ENCODE measurements at regions not wholly inside any gene's neighbourhood (a gene's known extent, or its start where the extent isn't known, plus 50 kb on each side); places are given as distances from the start of the nearest gene placed in this dataset.

GRCh38 chr4:142961866-142962265, 115.8 kb upstream of the INPP4B start:
- DNase-seq (ENCODE audit: low read depth, low spot score) = no peak

- no peak for DNase-seq (ENCODE audit: low read depth, low spot score)
Observed at GRCh38 chr4:142974328-142974727, 128.2 kb upstream of the INPP4B start.

DNA sequence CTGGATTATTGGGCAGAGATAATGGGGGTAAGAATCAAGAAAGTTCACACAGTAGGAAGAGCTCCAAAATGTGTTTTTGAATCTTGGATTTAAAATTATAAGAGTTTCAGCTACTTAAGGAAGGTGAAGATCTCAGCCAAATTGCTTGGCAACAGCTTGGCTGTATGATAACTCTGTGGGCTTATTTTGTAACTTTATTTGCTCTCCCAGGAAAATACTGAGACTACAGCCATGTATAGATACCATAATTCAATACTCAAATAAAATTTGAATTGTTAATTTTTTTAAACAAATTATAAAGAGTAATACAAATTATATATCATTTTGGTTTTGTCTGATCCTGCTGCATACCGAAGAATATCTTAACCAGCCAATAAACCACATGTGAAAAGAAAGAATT, 129.5 kb upstream of the INPP4B start:
- DNase-seq (ENCODE audit: low read depth, low spot score) = no peak

DNA sequence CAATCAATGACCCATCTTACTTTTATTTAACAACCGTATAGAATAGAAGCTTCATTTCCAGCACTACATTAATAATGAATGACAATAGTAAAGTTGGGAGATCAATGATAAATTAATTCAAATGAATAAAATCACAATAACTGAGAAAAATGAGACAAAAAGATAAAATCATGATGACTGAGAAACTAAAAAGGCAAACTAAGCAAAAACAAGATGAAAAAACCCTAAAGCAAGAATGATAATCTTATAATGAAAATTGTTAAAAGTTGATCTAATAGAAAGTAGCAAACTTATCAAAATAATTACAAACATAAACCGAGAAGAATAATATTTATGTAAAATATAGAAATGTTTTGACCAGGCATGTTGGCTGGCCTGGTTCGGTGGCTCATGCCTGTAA, 130.4 kb upstream of the INPP4B start:
- no peak for DNase-seq (ENCODE audit: low read depth, low spot score)

GRCh38 chr4:142977182-142977581, 131.1 kb upstream of the INPP4B start:
- DNase-seq (ENCODE audit: low read depth, low spot score) = no peak

- peak; percentile 7 for DNase-seq (ENCODE audit: low read depth, low spot score)
Observed at GRCh38 chr4:142983065-142983464, 137.0 kb upstream of the INPP4B start.

GRCh38 chr4:142983589-142983988, 137.5 kb upstream of the INPP4B start:
- DNase-seq (ENCODE audit: low read depth, low spot score) = no peak

GRCh38 chr4:142984871-142985585, 138.9 kb upstream of the INPP4B start:
- peak; percentile 50 for DNase-seq (ENCODE audit: low read depth, low spot score)

DNA sequence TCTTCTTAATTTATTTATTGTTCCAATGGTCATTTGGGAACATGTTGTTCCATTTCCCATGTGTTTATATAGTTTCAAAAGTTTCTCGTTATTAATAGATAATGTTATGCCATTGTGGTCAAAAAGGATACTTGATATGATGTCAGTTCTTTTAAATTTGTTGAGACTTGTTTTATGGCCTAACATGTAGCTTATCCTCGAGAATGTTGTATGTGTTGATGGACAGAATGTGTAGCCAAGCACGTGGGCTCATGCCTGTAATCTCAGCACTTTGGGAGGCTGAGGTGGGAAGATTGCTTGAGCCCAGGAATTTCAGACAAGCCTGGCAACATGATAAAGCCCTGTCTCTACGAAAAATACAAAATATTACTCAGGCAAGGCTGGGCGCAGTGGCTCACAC, 168.5 kb upstream of the USP38 start:
- DNase-seq (ENCODE audit: low read depth, low spot score) = no peak

DNA sequence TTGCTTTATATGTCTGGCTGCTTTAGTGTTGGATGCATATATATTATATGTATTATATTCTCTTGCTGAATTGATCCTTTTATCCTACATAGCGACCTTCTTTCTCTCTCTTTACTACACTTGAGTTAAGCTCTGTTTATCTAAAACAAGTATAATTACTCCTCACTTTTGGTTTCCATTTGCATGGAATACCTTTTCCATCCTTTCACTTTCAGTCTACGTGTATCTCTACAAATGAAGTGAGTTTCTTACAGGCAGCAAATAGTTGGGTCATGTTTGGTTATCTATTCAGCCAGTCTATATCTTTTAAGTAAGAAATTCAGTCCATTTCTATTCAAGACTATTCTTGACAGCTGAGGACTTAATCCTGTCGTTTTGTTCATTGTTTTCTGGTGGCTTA, 167.5 kb upstream of the USP38 start:
- DNase-seq (ENCODE audit: low read depth, low spot score) = no peak

- no peak for DNase-seq (ENCODE audit: low read depth, low spot score)
Observed at GRCh38 chr4:143019351-143019750, 165.4 kb upstream of the USP38 start.

GRCh38 chr4:143021384-143021783, 163.3 kb upstream of the USP38 start:
- no peak for DNase-seq (ENCODE audit: low read depth, low spot score)

GRCh38 chr4:143023239-143023918, 161.3 kb upstream of the USP38 start:
- DNase-seq (ENCODE audit: low read depth, low spot score) = no peak

GRCh38 chr4:143025081-143025704, 159.5 kb upstream of the USP38 start:
- peak; percentile 55 for DNase-seq (ENCODE audit: low read depth, low spot score)

DNA sequence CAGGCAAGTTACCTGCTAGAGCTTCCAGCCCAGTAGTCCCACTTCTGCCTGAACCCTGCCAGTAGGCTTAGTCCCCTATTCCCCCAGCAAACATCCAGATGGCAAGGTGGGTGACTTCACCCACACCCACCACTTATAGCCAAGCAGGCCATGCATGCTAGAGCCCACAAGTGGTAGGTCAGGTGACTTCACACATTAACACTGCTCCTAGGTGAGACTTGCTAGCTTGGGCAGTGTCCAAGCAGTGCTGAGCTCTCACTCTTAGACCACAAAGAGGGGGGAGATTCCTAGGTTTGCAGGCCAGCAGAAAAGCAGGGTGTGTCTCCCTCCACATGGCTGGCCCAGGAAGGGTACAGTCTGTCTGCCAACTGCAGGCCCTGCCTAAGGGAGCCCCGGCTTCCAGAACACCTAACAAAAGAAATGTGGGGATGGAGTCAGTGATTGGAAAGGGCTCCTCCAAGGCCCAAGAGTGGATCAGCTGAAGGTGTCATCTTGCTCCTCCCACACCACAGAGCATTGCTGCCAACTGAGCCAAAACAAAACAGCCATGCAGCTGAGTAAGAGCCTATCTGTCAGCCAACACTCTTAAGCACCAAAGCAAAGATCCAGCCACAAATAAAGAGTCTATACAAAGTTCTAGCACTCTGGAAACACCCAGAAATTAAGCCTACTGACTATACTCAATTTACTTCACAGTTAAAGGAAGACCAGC, 158.1 kb upstream of the USP38 start:
- DNase-seq (ENCODE audit: low read depth, low spot score) = no peak

- DNase-seq (ENCODE audit: low read depth, low spot score) = no peak
Observed at GRCh38 chr4:143035661-143036060, 149.1 kb upstream of the USP38 start.

DNA sequence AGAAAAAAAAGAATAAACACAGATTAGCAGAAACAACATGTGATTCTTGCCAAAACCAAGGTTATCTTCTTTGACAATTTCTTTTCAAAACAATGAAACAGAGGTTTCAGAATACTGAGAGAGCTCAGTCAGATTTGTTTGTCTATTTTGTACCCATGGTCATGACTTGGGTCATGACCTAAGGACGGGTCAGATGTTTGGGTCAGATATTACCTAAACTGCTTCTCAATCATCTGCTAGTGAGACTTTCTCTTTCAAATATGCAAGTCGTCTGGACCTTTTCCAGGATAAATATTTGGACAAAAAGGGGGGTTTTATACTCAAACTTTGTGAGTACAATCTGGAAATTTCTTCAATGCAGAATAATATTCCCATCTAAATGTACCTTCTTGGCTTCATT, 148.3 kb upstream of the USP38 start:
- no peak for DNase-seq (ENCODE audit: low read depth, low spot score)

DNA sequence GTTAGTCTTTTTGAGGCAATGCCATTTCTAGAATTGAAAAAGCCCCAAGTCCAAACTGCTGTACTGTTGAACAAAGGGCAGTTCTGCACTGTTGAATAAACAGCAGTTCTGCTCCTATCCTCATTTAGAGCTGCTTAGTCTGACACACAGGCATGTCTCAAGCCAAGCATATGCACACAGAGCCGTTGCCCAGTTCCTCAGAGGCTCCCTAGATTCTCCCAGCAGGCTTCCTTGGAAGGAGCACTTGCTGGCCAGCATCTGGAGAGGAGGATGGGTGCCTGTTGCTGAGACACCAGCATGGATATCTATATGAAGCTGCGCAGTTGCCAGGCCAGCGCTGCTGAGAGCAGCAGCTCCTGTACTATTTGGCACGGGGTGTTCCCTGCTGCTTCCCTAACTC, 138.3 kb upstream of the USP38 start:
- DNase-seq (ENCODE audit: low read depth, low spot score) = no peak

GRCh38 chr4:143046906-143047305, 137.8 kb upstream of the USP38 start:
- DNase-seq (ENCODE audit: low read depth, low spot score) = no peak

GRCh38 chr4:143054971-143055370, 129.7 kb upstream of the USP38 start:
- DNase-seq (ENCODE audit: low read depth, low spot score) = no peak

DNA sequence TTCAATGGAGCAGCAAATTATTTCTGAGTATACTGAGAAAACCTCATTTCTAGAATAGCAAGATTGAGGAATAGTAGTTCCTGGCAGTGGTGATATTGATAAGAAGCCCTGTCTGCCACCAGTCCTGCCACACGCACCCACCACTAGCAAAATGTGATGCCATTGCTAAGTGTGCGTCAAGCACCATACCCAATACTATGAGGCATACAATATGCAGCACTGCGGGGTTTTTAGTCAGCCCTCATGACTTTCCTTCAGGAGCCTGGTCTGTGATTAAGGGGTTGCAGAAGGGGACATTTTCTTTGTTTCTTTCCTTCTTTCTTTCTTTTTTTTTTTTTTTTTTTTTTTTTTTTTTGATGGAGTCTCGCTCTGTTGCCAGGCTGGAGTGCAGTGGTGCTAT, 128.7 kb upstream of the USP38 start:
- no peak for DNase-seq (ENCODE audit: low read depth, low spot score)

DNA sequence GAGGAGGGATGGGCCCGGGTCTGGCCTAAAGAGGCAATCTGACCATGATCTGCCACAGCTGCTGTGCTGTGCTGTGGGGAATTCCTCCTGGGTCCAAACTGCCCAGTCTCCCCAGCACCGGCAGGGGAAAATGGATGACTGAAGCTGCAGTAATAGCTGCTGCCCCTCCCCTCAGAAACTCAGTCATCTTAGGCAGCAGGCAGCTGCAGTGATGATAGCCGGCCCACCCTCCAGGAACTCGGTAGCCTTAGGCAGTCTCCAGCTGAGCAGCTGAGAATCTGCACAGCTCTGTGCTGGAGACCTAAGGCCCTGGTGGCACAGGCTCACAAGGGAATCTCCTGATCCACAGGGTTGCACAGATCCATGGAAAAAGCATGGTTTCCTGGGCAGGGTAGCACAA, 113.4 kb upstream of the USP38 start:
- no peak for DNase-seq (ENCODE audit: low read depth, low spot score)

Measured in astrocyte of the hippocampus (primary cell).